GM12872 (cell line): ENCODE measurements at regions not wholly inside any gene's neighbourhood (a gene's known extent, or its start where the extent isn't known, plus 50 kb on each side); places are given as distances from the start of the nearest gene placed in this dataset.

Experiments
- TF ChIP-seq, protein P1 (sequence below): IDR thresholded peaks from 3 replicates; pipeline ENCODE4 v1.5.1; 2011; ENCODE audit warnings: low read depth, mild to moderate bottlenecking, low read length, moderate library complexity; ENCODE audit not compliant: insufficient read depth

DNA sequence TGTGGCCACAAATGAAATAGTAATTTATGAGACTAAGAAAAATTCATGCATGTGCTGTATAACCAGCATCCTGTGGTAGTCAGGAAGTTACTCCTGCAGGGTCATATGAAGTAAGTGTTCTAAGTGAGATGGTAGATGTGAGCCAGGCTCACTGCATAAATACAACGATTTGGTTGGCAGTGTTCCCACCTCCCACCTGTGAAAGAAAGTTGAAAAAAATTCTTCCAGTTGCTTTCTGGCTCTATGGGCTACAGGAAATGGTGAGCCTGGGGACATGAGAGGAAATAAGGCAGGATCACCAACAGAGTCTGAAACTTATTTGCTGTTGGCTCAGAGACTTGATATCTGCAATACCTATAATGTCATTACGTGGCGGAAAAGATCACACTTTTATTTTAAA is 301.7 kb upstream of the SPRY2 start:
- TF ChIP-seq, protein P1, sequence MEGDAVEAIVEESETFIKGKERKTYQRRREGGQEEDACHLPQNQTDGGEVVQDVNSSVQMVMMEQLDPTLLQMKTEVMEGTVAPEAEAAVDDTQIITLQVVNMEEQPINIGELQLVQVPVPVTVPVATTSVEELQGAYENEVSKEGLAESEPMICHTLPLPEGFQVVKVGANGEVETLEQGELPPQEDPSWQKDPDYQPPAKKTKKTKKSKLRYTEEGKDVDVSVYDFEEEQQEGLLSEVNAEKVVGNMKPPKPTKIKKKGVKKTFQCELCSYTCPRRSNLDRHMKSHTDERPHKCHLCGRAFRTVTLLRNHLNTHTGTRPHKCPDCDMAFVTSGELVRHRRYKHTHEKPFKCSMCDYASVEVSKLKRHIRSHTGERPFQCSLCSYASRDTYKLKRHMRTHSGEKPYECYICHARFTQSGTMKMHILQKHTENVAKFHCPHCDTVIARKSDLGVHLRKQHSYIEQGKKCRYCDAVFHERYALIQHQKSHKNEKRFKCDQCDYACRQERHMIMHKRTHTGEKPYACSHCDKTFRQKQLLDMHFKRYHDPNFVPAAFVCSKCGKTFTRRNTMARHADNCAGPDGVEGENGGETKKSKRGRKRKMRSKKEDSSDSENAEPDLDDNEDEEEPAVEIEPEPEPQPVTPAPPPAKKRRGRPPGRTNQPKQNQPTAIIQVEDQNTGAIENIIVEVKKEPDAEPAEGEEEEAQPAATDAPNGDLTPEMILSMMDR = no peak

DNA sequence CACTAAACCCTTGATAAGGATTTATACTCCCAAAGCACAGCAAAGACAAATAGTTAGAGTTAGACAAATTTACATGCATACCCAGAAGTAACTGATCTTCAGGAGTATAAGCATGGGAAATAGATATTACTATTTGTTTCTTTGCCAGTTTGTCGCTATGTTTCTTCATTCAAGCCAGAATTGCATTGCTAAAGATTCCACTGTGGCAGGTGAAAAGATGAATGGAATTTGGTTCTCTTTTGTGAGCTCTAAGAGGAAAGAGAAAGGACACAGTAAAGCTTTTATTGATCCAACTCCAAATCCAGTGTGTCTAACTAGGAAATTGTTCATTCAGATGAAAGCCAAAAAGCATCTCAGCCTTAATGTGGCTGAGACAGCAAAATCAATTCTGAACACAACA is 292.3 kb upstream of the SPRY2 start:
- TF ChIP-seq, protein P1 = no peak

DNA sequence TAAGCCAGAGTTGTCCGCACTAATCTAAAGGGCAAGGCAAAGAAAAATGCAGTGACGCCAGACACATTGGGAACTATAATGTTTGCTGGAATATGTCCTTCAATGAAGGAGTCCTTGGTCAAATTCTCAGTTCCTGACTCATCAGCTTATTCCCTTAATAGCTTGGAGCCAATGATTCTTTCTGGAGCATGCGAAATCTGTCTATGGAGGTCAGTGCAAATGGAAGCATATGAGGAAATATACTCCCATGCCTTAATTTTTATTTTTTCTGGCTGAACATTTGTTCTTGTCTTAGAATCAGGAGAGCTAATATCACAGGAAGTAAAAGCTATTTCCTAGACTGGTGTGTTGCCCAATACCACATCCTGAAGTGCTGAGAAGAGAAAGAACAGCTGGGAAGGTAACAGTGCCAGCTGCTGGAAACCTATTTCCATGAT is 289.8 kb upstream of the SPRY2 start:
- TF ChIP-seq, protein P1 = no peak

DNA sequence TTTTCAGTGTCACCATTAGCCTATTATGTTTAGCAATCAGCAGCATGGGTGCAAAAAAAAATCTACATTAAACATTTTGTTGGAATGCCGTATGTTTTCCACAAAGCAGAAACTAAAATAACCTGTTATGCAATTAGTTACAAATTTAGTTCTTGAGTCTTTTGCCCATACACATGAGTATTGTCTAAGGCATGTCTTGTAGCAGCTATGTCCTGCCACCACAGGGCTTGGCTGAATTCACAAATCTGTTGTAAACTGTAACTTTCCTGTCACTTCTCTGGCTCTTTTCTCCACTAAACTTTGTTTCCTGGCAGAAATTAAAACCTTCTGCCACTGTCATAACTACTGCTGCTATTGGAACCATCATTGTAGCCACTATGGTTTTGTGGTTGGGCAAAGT is 277.9 kb upstream of the SPRY2 start:
- TF ChIP-seq, protein P1 = no peak

DNA sequence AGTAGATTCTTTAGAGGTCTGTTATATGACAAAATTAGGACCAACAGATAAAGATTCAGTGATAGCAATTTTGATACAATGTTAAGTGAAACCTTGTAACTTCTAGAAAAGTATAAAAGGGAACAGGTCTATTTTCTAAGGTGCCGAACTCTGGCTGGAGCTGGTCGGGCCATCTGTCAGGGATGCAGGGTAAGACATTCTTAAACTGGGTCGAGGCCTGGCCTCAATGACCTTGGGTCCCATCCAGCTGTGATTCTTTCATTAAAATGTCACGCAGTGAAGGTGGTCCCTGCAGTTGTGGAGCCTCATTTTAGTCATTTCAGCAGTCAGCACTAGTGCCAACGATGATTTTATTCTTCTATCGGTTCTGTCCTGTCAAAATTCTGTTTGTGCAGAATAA is 271.9 kb upstream of the SPRY2 start:
- TF ChIP-seq, protein P1 = no peak

DNA sequence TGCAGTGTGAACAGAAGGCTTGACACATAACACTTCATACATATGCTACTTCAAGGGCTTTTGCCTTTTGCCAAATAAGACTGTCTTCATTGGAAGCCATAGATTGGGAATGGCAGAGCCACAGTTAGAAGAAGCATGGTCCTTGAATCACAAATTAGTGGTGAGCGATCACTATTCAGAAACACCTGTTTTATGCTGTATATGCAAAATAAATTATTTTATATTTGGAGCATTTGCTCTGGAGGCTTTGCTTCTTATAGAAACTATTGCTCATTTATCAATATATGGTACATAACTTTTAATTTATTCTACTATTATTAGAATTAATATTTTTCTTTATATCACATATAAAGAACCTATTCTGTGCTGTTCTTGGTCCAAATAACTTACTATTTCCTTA is 270.4 kb upstream of the SPRY2 start:
- TF ChIP-seq, protein P1 = no peak

DNA sequence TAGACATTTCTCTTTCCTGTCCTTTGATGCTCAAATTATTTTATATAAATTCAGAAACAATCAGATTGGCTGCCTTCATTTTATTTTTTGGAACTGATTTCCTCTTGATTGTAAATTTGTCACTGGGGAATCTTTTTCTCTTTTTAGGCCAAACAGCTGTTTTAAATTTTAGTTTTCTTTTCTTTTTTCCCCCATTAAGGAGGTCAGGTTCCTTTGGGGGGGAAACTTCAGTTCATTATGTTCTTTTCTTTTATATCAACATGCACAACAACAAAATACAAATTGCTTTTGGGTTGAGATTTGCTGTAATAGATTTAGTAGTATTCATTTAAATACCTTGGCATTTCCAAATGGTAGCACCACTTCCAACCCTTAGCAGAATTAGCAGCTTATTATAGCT is 264.8 kb upstream of the SPRY2 start:
- TF ChIP-seq, protein P1 = no peak

DNA sequence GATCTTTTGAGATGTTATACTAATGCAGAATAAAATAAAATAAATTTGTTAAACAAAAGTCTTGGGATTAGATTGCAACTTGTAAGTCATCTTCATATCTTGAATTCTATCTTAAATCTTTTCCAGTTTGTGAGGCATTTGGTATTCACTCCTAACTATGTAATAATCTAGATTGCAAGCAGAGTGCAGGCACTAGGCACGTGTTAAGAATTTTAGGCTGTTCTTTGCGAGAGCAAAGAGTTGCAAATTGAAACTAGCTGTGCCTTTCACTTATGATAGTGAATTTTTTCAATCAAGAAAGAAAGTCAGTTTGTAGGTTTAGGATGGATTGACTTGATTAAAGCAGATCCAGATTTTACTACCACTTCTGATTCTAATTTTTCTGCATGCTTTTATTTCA is 264.1 kb upstream of the SPRY2 start:
- TF ChIP-seq, protein P1 = no peak
